ENCODE measurements at regions not wholly inside any gene's neighbourhood (a gene's known extent, or its start where the extent isn't known, plus 50 kb on each side); places are given as distances from the start of the nearest gene placed in this dataset.

DNA sequence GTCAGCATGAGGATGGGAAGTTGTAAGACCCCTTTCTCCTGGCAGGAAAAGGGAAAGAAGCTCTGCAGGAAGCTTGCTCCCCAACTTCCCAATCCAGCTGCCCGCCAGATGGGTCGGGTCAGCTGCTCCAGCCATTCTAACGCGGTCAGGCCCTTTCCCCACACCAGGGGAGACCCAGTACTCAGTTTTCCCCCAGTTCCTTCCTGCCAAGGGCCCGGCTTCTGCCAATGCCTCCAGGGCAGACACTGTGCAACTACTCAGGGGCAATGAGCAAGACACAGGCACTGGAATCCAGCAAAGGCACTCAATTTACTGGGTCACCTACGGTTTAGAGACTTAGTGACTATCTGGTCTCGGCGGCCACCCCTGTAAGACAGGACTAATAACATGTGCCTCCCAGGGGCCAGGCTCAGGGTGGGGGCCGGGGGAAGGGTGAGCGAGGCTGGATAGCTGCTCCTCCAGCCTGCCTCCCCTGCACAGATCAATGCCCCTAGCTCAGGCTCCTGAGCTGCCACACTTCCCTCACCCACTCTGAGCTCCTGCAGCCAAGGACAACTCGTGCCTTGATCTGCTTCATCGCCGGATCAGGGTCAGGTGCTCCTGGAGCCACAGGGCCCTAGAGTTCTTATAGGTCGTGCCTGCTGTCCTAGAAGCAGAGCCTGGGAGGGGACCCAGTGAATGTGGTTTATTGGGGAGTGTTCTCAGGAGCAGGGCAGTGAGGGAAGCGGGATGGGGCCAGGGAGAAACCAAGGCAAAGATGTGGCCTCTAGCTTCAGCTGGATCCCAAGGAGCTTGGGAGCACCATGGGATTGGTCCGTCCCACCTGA is 171.1 kb downstream of the ZFP36L2 start:
- no peak for DNase-seq

DNA sequence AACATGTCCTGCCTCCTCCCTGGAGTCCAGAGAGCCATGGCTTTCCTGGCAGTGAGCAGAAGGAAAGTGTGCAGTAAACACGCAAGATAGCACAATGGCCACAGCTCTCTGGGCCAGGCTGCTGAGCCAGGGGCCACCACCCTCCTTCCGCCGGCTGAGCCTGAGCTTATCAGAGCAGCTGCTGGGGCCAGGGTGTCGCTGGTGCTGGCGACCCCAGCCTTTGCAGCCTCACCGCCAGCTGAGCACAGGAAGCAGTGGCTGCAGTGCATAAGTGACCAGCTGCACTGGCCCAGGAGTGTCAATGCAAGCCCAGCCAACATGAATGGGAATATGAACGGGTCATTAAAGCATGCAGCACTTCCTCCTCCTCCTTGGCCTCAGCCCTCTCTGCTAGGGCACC is 172.0 kb downstream of the ZFP36L2 start:
- DNase-seq: no peak

DNA sequence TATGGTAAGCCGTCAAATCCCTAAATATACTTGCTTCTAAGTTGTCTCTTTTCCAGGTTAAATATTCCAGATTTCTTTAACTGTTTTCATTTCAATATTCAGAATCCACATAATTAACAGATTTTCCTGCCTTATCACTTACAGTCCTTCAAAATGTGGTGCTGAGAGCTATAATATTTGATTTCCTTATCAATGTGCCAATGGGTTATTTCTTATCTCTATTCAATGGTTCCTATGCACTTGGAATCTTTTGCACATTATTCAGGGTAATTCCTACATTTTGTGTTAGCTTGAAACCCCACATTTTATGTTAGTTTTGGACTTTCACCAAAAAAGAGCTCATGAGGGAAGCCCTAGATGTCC is 173.5 kb downstream of the ZFP36L2 start:
- no peak for DNase-seq

DNA sequence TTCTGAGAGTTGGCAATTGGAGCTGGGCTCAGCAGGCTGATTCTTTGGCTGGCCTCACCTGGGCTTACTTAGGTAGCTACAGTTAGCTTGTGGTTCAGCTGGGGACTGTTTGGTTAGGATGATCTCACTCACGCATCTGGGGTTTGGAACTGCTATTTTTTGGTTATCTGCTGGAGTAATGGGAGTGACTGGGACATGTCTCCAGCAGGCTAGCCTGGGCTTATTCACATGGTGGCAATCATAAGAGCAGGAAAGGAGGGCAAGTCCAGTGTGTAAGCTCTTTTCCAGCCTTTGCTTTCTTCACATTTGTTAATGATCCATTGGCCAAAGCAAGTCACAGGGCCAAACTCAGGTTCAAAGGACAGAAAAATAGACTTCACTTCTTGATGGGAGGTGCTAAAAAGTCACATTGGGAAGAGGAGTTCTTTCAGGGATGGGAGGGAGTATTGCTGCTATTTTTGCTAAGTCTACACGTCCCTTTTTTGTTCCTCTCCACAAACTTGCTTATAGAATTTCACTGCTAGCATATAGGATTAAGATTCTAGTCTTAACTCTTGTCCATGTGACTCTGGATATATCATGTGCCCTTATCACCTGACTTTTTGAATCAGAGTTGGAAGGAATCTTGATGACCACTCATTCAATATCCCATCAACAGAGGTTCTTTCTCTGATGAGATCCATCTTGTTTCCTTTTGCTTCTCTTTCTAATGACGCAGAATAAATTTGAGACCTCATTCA is 174.0 kb downstream of the ZFP36L2 start:
- DNase-seq: no peak

DNA sequence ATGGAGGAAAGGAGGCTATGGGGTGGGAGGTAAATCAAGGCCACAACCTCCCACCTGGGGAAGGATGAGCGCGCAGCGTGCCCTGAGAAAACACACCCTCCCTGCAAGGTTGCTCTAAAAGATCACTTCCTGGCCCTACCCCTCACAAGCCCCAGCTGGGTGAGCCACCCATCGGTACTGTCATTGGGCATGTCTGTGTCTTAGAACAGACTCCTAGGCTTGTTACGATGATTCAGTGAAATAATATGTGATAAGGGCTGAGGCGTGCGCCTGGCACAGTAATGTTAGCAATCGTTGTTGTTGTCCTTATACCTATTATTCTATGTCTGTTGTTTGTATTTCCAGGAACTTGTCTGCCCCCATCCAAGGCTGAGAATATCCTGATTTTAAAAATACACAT is 175.1 kb downstream of the ZFP36L2 start:
- no peak for DNase-seq

DNA sequence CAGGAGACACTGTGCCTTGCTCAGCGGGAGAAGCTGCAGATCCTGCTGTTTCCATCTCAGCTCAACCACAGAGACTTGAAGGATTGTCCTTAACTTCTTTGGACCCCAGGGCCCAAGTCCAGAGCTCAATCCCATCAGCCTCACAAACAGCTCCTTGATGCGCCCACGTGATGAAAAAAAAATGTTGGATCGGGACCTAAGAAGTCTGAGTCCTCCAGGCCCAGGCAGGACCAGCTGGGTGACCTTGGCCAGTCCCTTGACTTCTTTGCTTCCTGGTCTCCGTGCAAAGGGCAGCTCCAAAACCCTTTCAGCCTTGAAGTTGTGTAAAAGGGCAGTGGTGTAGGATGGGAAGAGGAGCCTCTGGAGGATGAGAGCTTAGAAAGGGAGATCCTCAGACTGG is 175.5 kb downstream of the ZFP36L2 start:
- no peak for DNase-seq

DNA sequence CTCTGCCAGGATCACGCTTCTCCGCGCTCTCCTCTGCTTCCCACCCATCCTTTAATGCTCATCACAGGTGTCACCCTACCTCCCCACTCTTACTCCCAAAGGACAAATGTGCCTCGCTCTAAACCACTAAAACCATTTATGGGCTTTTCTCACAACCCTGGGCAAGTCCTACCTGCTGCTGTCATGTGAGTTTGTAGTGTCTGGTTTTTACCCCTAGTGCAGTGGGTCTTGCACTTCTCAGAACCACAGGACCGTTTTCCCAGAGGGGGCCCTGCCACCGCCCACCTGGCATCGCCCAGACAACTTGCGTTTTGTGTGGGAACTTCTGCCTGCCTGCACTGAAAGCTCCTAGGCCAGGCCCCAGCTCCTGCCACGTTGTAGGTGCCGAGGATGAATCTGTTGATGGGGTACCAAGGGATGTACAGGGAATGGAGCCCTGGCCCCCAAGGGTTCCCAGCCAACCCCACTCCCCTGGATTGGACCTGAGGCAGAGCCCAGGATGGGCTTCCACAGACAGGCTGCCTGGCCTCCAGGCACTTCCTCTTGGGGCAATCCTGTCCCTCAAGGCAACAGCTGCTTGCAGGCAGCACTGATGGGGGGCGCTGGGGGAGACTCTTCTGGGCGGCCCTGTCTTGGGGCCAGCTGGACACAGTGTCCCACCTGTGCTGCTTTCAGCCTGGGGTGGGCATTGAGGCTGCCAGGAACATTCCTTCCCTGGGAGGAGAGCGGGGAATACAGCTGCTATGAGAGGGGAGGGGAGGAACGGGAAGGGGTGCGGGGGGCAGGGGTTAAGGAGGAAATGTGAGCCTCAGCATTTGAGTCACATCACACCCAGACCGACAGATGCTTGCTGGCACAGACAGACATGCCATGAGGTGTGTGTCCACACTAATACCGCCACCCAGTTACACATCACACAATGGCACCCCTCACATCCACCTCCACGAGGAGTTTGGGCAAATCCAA is 176.3 kb downstream of the ZFP36L2 start:
- no peak for DNase-seq

DNA sequence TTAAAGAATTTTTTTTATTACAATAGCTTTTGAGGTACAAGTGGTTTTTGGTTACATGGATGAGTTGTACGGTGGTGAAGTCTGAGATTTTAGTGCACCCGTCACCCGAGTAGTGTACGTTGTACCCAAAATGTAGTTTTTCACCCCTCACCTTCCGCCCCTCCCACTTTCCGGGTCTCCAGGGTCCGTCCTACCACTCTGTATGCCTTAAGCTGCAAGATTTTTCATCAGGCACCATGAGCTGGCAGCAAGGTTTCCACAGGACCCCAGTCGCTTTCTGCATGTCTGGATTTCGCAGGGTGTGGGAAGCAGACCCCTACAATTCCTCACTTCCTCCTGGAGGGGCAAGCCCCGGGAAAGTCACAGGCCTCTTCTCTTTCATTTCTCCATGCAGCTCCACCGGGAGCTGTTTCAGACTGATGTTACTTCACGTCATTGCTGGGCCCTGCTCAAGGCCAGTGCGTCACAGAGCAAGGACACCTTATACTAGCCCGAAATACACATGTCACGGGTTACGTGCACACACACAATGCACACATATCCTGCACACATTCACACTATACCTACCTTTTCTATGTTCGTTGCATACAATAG is 179.1 kb downstream of the ZFP36L2 start:
- DNase-seq: no peak

DNA sequence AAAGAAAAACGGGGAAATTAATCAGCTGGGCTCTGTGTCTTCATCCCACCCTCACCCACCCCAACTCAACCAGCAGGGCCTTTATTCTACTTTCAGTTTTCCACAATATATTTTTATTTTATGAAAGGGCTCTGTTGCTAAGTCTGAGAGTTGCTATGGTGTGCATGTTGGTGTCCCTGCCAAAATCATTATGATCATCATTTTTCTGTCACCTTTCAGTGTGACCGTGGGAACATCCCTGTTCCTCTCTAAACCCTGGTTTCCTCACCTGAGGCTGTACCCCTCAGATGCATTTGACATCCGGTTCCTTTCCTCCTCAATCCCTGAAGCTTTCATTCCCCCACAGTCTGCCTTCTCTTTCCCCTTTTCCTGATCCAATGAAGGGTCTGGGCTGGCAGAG is 180.5 kb downstream of the ZFP36L2 start:
- no peak for DNase-seq

DNA sequence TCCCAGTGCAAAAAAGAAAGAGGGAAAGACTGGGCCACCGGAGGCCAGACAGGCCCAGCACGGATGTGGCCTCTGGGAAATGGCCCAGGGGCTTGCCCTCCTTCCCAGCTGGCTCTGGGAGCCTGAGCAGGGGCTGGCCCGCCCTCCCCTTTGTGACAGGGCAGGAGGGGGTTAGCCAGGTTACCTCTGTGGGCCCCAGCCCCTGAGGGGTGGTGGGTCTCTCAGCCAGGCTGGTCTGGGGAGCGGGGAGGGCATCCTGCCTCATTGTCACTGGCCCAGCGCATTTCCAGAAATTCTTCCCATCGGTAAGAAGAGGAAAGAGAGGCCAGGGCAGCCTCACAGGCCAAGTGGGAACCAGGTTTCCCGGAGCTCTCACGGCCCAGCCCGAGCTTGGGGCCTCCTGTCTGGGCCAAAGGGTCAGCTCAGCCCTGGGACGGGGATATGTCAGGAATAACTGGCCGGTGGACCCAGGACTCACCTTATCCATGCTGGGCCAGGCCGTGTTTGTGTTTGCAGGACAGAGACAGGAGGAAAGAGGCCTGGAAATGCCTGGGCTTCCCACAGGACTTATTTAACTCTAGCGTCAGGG is 182.2 kb downstream of the ZFP36L2 start:
- no peak for DNase-seq

DNA sequence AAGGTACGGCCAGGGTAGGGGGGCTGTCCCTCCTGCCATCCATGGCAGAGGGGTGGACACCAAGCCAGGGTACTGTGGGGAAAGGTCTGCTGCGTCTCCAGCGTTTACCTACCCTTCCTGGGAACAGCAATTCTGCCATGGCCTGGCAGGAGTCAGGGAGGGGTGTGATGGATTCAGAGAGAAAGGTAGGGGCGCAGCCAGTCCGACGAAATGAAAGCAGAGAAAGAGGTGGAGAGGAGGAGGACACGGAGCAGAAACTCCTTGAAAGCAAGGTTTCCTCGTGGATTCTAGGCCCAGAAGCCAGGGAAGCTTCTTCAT is 182.9 kb downstream of the ZFP36L2 start:
- no peak for DNase-seq

DNA sequence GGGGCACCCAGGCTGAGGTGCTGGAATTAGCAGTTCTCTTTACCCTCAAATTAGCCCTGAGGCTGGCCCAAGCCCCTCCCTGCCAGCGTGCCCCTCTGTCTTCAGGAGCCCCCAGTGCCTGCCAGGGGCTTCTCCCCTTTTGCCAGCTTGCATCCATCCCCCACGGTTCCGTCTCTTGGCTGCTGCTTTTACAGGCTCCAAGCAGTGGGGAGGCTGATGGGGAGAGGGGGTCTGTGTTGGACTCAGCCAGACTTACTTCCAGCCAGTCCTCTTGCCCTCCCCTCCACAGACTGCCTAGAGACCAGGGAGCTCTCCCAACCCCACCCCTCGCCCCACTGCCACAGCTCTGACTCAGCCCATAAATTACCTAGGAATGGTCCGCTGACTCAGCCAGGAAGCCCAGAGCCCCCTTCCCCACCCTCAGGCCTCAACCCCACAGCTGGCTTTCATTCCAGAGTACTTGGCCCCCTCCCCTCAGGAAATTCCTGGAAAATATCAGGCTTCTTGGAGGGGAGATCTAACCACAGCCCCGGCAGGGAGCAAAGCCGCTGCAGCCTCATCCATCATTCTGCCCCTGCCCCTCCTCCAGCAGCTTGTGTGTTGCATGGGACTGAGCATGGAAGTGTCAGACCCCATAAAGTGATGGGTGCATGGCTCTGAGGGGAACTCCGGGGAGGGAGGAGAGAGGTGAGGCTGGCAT is 184.6 kb downstream of the ZFP36L2 start:
- peak; percentile 89 for DNase-seq

DNA sequence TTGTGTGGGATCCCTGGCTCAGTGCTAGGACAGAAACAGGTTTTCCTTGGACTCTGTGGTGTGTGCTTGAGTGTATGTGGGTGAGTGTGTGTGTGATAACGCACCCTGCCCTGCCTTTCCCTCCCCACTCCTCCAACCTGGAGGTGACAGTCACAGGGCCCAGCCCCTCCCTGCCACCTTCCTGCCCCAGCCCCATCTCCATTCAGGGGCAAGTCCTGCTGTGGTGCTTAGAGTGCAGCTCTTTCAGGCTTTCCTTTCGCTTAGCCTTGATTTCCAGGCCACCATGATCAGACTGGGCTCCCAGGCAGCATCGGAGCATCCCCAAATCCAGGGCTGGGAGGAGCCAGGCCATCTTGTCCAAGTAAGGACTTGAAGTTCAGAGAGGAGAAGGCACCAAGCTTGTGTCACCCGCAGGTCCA is 185.2 kb downstream of the ZFP36L2 start:
- no peak for DNase-seq

DNA sequence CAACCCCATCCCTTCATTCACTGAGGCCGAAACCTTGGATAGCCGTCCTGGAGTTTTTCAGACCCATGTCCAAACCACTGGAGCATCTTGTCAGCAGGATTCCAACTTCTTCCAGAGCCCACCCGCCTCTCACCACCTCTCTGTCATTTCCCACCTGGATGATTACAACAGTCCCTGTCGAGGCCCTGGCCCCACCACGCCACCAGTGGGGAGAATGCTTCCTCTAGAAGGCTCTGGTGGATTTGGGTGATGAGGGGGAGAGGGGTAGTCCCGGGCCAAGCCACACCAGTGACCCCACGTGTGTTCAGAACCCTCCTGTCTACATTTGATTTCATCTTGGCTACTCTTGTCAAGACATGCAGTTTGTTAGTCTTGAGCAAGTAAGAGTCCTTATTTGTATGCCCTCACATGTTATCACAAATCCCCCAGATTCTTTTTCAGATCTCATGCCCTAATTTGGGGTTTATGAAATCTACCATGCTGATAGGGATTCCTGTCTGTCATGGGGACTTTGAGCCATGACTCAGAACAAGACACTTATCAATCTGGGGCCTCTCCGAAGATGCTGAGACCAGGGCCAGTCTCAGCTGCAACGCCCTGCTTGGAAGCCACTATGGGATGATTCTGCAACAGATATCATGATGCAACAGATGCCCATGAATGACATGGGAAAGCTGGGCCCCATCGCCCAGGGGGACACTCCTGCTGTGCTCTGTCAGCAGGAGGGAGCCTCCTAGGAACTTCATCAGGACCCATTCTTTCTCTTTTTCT is 186.1 kb downstream of the ZFP36L2 start:
- DNase-seq: no peak

DNA sequence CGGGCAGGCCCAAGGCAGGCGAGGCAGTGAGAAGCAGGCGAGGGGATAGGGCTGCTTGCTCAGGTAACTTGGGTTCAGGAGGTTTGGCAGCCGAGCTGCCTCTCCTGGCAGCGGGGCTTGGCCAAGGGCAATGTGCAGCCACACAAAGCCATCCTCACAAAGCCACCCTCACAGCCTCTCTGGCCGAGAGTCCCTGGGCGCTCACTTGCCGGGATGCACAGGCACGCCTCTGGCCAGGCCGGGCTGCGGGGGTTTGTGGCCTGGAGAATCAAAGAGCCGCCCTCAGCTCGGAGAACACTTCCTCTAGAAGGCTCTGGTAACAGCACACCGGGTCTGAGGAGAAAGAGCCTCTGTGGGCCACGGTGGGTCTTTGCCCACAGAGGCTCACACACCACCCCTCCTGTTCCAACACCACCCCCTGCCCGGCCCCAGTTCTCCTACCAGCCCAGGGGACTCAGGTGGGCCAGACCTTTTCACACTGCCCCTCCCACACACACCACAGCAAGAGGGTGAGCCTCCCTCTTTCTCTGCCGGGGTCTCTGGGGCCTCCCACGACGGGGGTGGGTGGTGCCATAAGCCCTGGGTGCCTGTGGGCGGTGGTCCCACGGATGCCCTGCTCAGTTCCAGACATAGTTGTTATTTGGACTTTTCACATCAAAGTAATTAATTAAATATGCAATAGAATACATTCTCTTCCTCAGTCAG is 186.9 kb downstream of the ZFP36L2 start:
- DNase-seq: no peak

DNA sequence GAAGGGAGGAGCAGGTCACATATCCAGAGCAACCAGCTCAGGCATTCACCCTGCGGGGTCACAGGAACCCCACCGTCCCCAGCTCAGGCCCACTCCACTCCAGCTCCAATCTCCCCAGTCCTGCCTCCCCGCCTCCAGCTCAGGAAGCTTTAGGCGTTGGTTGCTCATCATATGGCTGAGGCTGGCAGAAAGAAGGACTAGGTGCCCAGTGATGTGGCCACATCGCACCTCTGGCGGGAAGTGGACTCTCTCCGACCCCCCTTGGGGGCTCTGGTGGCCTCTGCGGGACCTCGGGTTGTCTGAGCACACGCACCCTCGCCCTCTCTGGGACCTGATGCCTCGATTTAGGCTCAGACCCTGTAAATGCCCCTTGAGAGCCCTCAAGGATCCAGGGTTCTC is 187.7 kb downstream of the ZFP36L2 start:
- DNase-seq: no peak

DNA sequence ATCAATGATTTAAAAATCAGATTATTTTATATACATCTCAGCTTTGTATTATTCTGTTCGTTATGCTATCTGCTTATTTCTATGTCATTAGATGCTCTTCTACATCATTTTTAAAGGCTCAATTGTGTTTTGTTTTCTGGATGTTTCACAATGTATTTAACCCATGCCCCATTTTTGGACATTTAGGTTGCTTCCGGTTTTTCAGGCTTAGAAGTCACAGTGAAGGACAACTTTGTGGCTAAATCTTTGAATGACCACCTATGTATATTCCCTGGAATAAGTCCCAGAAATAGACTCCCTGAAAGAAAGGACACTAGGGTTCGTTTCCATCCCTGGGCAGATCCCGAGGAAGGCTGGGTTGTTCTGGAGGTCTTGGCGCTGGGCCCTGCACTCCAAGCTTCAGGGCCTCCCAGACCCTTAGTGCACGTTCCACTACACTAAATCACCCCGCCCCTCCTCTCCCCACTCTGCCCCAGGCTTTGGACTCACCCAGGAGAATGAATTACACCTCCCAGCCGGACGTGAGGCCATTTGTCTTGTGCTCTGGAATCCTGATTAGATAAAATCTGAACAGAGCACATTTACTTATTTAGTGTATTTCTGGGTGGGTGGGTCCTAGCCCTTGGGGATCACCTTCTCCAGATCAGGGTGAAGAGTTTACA is 188.2 kb downstream of the ZFP36L2 start:
- DNase-seq: no peak

DNA sequence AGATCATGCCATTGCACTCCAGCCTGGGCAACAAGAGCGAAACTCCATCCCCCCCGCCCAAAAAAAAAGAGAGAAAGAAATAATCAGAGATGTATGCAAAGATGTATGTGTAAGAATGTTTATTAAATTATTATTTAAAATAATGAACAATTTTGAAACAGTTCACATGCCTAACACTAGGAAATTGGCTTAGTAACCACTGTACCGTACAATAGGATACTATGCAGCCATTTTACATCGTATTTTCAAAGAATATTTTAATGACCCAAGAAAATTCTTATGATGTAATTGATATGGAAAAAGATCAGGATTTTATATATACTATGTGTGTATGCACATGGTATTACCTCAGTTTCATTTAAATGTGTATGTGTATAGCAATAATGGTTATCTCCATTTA is 190.5 kb downstream of the ZFP36L2 start:
- no peak for DNase-seq

DNA sequence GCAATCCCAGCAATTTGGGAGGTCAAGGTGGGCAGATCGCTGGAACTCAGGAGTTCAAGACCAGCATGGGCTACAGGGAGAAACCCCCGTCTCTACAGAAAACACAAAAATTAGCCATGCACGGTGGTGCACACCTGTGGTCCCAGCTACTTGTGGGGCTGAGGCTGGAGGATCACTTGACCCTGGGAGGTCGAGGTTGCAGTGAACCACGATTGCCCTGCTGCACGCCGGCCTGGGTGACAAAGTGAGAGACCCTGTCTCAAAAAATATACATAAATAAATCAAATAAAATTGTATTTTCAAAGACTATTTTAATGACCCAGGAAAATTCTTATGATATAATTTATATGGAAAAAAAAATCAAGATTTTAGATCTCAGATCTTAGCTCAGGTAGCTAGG is 191.5 kb downstream of the ZFP36L2 start:
- DNase-seq: no peak

All from muscle of arm (tissue), 1 donor.